ENCODE measurements at regions not wholly inside any gene's neighbourhood (a gene's known extent, or its start where the extent isn't known, plus 50 kb on each side); places are given as distances from the start of the nearest gene placed in this dataset.
A peak's percentile ranks its signal among the peaks of the same experiment; 100 is the strongest.

DNA sequence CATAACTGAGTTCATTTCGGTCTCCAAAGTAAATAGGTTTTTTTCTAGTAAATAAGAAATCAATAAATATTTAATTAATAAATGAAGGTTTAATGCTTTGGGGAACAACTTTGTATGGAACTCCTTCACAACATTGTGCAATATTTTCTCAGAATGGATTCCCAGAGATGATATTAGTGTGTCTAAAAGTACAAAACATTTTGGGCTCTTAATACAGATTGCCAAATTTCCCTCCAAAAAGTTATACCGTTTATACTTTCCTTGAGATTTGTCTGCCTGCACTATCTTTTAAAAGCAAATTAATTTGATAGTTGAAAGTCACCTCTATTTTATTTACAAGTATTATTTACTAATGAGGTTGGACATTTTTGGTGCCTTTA lies 151.8 kb downstream of the FAM161A start:
- H3K4me3 ChIP-seq (ENCODE audit: low read depth, low read length), result no peak overlapping the region
- TF ChIP-seq, protein P1, sequence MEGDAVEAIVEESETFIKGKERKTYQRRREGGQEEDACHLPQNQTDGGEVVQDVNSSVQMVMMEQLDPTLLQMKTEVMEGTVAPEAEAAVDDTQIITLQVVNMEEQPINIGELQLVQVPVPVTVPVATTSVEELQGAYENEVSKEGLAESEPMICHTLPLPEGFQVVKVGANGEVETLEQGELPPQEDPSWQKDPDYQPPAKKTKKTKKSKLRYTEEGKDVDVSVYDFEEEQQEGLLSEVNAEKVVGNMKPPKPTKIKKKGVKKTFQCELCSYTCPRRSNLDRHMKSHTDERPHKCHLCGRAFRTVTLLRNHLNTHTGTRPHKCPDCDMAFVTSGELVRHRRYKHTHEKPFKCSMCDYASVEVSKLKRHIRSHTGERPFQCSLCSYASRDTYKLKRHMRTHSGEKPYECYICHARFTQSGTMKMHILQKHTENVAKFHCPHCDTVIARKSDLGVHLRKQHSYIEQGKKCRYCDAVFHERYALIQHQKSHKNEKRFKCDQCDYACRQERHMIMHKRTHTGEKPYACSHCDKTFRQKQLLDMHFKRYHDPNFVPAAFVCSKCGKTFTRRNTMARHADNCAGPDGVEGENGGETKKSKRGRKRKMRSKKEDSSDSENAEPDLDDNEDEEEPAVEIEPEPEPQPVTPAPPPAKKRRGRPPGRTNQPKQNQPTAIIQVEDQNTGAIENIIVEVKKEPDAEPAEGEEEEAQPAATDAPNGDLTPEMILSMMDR (IDR thresholded peaks at IDR 0.05; ENCODE audit: low read depth, low read length), result no peak
- TF ChIP-seq, protein P2, sequence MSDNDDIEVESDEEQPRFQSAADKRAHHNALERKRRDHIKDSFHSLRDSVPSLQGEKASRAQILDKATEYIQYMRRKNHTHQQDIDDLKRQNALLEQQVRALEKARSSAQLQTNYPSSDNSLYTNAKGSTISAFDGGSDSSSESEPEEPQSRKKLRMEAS (IDR thresholded peaks at IDR 0.05; ENCODE audit: low read depth, low read length), result no peak
- TF ChIP-seq MYC (IDR thresholded peaks at IDR 0.05; ENCODE audit: low read depth, low read length), result no peak
- no peak for TF ChIP-seq POLR2A (IDR thresholded peaks at IDR 0.05; ENCODE audit: extremely low read depth, insufficient read length)
- DNase-seq (ENCODE audit: low read depth), result no peak

DNA sequence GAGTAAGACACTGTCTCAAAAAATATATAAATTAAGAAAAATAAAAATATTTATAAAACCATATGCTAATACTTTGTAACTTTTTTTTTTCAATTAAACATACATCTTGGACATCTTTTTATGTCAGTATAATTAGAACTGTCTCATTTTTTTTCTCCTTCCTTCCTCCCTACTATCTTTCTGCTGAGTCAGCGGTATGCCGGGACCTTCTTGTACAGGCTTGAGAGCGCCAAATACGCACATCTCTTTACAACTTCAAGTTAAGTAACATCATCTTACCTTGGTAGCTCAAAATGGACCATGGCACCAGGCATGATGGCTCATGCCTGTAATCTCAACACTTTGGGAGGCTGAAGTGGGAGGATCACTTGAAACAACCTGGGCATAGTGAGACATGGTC lies 153.4 kb downstream of the FAM161A start:
- TF ChIP-seq MYC (IDR thresholded peaks at IDR 0.05; ENCODE audit: low read depth, low read length), result no peak
- TF ChIP-seq, protein P2 (IDR thresholded peaks at IDR 0.05; ENCODE audit: low read depth, low read length), result no peak
- TF ChIP-seq, protein P1 (IDR thresholded peaks at IDR 0.05; ENCODE audit: low read depth, low read length), result no peak
- no peak for TF ChIP-seq POLR2A (IDR thresholded peaks at IDR 0.05; ENCODE audit: extremely low read depth, insufficient read length)
- H3K4me3 ChIP-seq (ENCODE audit: low read depth, low read length), result no peak overlapping the region
- no peak for DNase-seq (ENCODE audit: low read depth)

DNA sequence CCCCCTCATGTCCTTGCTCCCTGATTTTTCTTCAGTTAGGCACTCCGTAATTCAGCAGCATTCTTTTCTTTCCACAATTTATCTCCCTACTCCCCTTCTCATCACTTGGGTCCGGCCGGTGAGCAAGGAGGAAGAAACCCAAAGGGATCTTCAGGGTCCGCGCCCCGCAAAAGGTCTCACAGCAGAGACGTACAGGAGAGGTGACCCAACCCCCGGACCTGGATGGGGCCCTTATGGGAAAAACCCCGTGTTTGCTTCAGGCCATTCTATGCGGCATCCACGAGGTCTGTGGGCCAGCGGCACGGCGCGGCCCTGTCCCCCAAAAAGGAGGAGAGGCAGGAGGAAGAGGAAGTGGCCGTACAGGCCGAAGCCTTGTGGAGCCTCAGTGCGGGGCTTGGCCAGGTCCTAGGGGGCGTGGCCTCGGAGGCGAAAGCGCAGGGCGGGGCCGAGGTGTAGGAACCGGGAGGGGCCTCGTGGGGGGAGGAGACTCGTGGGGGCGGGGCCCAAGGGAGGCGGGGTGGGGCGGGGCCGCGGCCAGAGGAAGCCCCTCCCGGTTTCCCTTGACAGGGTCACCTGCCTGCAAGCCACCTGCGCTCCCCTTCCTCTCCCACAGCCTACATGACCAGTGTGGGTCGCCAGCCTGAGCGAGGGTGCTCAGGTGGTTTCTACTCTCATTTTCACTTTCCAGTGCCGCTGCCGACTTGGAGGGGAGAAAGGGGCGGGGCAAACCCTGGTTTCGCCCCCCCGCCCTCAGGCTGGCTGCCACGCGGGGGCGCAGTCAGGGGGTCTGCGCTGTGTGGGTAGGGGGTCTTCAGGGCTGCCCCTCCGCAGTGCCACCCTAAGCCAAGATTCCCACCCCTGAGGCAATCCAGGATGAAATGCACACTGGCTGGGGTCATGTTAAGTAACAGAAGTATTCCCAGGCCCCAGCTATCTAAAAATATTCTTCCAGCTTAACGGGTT lies 156.4 kb upstream of the XPO1 start:
- TF ChIP-seq MYC (IDR thresholded peaks at IDR 0.05; ENCODE audit: low read depth, low read length) (peak; percentile 85), POLR2A (IDR thresholded peaks at IDR 0.05; ENCODE audit: extremely low read depth, insufficient read length) (peak; percentile 92)
- TF ChIP-seq, protein P2 (IDR thresholded peaks at IDR 0.05; ENCODE audit: low read depth, low read length), result peak; percentile 69
- TF ChIP-seq, protein P1 (IDR thresholded peaks at IDR 0.05; ENCODE audit: low read depth, low read length), result peak; percentile 75
- peak overlapping the region; percentile 79 for H3K4me3 ChIP-seq (ENCODE audit: low read depth, low read length)
- DNase-seq (ENCODE audit: low read depth), result peak; percentile 97

DNA sequence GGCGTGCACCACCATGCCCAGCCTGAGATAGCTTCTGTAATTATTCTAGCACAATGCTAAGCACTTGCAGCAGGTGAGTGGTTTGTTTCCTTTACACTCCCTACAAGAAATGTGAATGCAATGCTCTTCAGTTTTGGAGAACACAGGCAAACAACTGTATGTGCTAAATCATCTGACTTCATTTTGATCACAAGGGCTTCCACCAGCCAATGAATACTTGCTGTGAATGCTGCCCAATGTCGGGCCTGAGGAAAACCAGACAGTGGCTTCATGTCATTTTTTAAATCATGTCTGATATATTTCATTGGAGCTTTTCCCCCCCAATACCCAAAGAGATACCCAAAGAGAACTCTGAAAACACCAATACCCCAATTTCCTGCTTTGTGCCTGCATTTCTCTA lies 155.6 kb upstream of the XPO1 start:
- H3K4me3 ChIP-seq (ENCODE audit: low read depth, low read length), result peak overlapping the region; percentile 77
- peak; percentile 32 for DNase-seq (ENCODE audit: low read depth)
- TF ChIP-seq POLR2A (IDR thresholded peaks at IDR 0.05; ENCODE audit: extremely low read depth, insufficient read length), result no peak
- TF ChIP-seq, protein P1 (IDR thresholded peaks at IDR 0.05; ENCODE audit: low read depth, low read length), result no peak
- TF ChIP-seq, protein P2 (IDR thresholded peaks at IDR 0.05; ENCODE audit: low read depth, low read length), result no peak
- no peak for TF ChIP-seq MYC (IDR thresholded peaks at IDR 0.05; ENCODE audit: low read depth, low read length)

DNA sequence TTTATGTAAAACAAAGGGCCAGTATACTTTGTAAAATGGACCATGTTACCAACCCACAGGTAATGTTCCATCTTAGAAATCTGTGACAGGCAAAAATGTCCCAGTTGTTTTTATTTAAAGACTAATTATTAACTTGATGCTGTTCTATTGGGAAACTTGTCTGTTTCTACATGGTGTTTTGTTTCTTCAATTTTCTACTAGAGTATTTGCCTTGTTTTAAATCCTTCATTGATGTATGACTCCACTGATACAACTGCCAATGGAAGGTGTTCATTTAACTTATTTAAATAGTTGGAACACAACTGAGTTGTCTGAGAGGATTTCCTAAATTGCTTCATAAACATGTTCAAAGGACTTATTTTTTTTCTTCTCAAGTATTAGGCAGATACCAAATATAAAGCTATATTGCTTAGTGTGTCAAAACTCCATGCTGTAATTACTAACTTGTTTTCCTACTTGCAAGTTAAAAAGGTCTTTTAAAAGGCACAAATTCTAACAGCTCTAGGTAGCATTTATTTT lies 152.0 kb upstream of the XPO1 start:
- no peak overlapping the region for H3K4me3 ChIP-seq (ENCODE audit: low read depth, low read length)
- no peak for DNase-seq (ENCODE audit: low read depth)
- no peak for TF ChIP-seq POLR2A (IDR thresholded peaks at IDR 0.05; ENCODE audit: extremely low read depth, insufficient read length)
- no peak for TF ChIP-seq MYC (IDR thresholded peaks at IDR 0.05; ENCODE audit: low read depth, low read length)
- TF ChIP-seq, protein P2 (IDR thresholded peaks at IDR 0.05; ENCODE audit: low read depth, low read length), result no peak
- TF ChIP-seq, protein P1 (IDR thresholded peaks at IDR 0.05; ENCODE audit: low read depth, low read length), result no peak

Data from NB4 (cell line).